Left lobe of liver (tissue), 2 donors: ENCODE measurements at regions not wholly inside any gene's neighbourhood (a gene's known extent, or its start where the extent isn't known, plus 50 kb on each side); places are given as distances from the start of the nearest gene placed in this dataset.
"Not testable (repeated sequence)": the region's sequence is repeated elsewhere in the genome, so short reads cannot be mapped to it uniquely, and the experiment has no call there.

Experiments used
- ATAC-seq: fragments of 200-7000 bp; cut with Tn5 transposase; one replicate; pipeline ENCODE4 v1.9.1; 2020; ENCODE audit warnings: mild to moderate bottlenecking, moderate library complexity
- DNase-seq: peaks from one replicate; pipeline ENCODE4 v3.0.0-alpha.2; 2020; ENCODE audit warnings: low spot score
- donor health status: DM: no; HTN: no; CAD: no; lungs with moderate emphysema.
- donor health status: DM: no; HTN: yes; CAD: no.

GRCh38 chr13:64756621-64757020, 2473.5 kb downstream of the PCDH9 start:
- ATAC-seq = no peak
- no peak for DNase-seq

GRCh38 chr13:64755961-64756360, 2474.2 kb downstream of the PCDH9 start:
- DNase-seq = no peak
- ATAC-seq = no peak

- ATAC-seq (no peak), DNase-seq (no peak)
Measured at GRCh38 chr13:64753233-64754000, 2476.7 kb downstream of the PCDH9 start.

GRCh38 chr13:64749301-64749700, 2480.8 kb downstream of the PCDH9 start:
- ATAC-seq (no peak), DNase-seq (no peak)

- DNase-seq = no peak
- ATAC-seq = no peak
Measured at GRCh38 chr13:64746845-64747244, 2483.3 kb downstream of the PCDH9 start.

GRCh38 chr13:64740493-64740892, 2489.6 kb downstream of the PCDH9 start:
- DNase-seq (no peak), ATAC-seq (no peak)

- no peak for DNase-seq
- no peak for ATAC-seq
Measured at GRCh38 chr13:64725492-64725891, 2504.6 kb downstream of the PCDH9 start.

GRCh38 chr13:64723724-64724123, 2506.4 kb downstream of the PCDH9 start:
- no peak for ATAC-seq
- DNase-seq = no peak

GRCh38 chr13:64718116-64718515, 2512.0 kb downstream of the PCDH9 start:
- no peak for DNase-seq
- no peak for ATAC-seq

- DNase-seq (no peak), ATAC-seq (no peak)
Measured at GRCh38 chr13:64716936-64717335, 2513.2 kb downstream of the PCDH9 start.

- ATAC-seq = no peak
- no peak for DNase-seq
Measured at GRCh38 chr13:64709079-64709478, 2521.1 kb downstream of the PCDH9 start.

GRCh38 chr13:64704121-64704649, 2526.0 kb downstream of the PCDH9 start:
- no peak for ATAC-seq
- DNase-seq = no peak

- ATAC-seq = no peak
- DNase-seq = no peak
Measured at GRCh38 chr13:64697226-64697625, 2532.9 kb downstream of the PCDH9 start.

GRCh38 chr13:64688893-64689677, 2541.1 kb downstream of the PCDH9 start:
- ATAC-seq = no peak

GRCh38 chr13:64686536-64686935, 2543.6 kb downstream of the PCDH9 start:
- not testable (repeated sequence) for ATAC-seq, DNase-seq

More at GRCh38 chr13:64688893-64689677, 2541.1 kb downstream of the PCDH9 start:
- DNase-seq = no peak

- no peak for ATAC-seq
- no peak for DNase-seq
Measured at GRCh38 chr13:64684685-64685431, 2545.3 kb downstream of the PCDH9 start.

- ATAC-seq (no peak), DNase-seq (no peak)
Measured at GRCh38 chr13:64684108-64684507, 2546.0 kb downstream of the PCDH9 start.

GRCh38 chr13:64680739-64681138, 2549.4 kb downstream of the PCDH9 start:
- ATAC-seq (no peak), DNase-seq (no peak)

- DNase-seq (no peak), ATAC-seq (no peak)
Measured at GRCh38 chr13:64675255-64675892, 2554.8 kb downstream of the PCDH9 start.

GRCh38 chr13:64674126-64674525, 2556.0 kb downstream of the PCDH9 start:
- ATAC-seq (no peak), DNase-seq (no peak)

- ATAC-seq (no peak), DNase-seq (no peak)
Measured at GRCh38 chr13:64672751-64673150, 2557.4 kb downstream of the PCDH9 start.
